ENCODE measurements at regions not wholly inside any gene's neighbourhood (a gene's known extent, or its start where the extent isn't known, plus 50 kb on each side); places are given as distances from the start of the nearest gene placed in this dataset.
"Not testable (repeated sequence)": the region's sequence is repeated elsewhere in the genome, so short reads cannot be mapped to it uniquely, and the experiment has no call there.

GRCh38 chr12:128019996-128020544 is 246.9 kb upstream of the TMEM132C start:
- Mint-ChIP-seq H3K27me3 (no peaks in the 10 kb centered on the region), H3K4me1 (no peaks in the 10 kb centered on the region), H3K9me3 (peaks cover 3 to 14% (median 7%) of the 10 kb centered on the region in 3 donors), H3K4me3 (no peak overlapping the region), H3K27ac (no peak overlapping the region), H3K36me3 (no peaks in the 10 kb centered on the region)

- Mint-ChIP-seq H3K4me3 (no peak overlapping the region), H3K27me3 (no peaks in the 10 kb centered on the region), H3K27ac (no peak overlapping the region), H3K9me3 (peaks cover 7 to 14% (median 10%) of the 10 kb centered on the region in 3 donors), H3K36me3 (peaks cover 2% of the 10 kb centered on the region), H3K4me1 (no peaks in the 10 kb centered on the region)
Observed at GRCh38 chr12:128021561-128021960, 245.4 kb upstream of the TMEM132C start.

GRCh38 chr12:128025589-128026245 is 241.3 kb upstream of the TMEM132C start:
- Mint-ChIP-seq H3K27ac (no peak overlapping the region), H3K4me1 (no peaks in the 10 kb centered on the region), H3K27me3 (no peaks in the 10 kb centered on the region), H3K36me3 (peaks cover 2% of the 10 kb centered on the region), H3K9me3 (peaks cover 0 to 10% (median 3%) of the 10 kb centered on the region in 3 donors), H3K4me3 (no peak overlapping the region)

- H3K4me1 Mint-ChIP-seq, result no peaks in the 10 kb centered on the region
- peaks cover 2% of the 10 kb centered on the region for H3K36me3 Mint-ChIP-seq
- no peak overlapping the region for H3K4me3 Mint-ChIP-seq
- peaks cover 0 to 10% (median 3%) of the 10 kb centered on the region in 3 donors for H3K9me3 Mint-ChIP-seq
- H3K27me3 Mint-ChIP-seq, result no peaks in the 10 kb centered on the region
- H3K27ac Mint-ChIP-seq, result no peak overlapping the region
Observed at GRCh38 chr12:128026696-128027574, 240.0 kb upstream of the TMEM132C start.

- Mint-ChIP-seq H3K4me1 (peaks cover 0 to 1% (median 0%) of the 10 kb centered on the region in 3 donors), H3K27me3 (no peaks in the 10 kb centered on the region), H3K4me3 (no peak overlapping the region), H3K27ac (no peak overlapping the region), H3K36me3 (no peaks in the 10 kb centered on the region), H3K9me3 (peaks cover 0 to 3% (median under 1%) of the 10 kb centered on the region in 3 donors)
Observed at GRCh38 chr12:128033473-128033872, 233.5 kb upstream of the TMEM132C start.

- peaks cover 0 to 5% (median 3%) of the 10 kb centered on the region in 3 donors for H3K9me3 Mint-ChIP-seq
- H3K4me1 Mint-ChIP-seq, result no peaks in the 10 kb centered on the region
- no peak overlapping the region for H3K4me3 Mint-ChIP-seq
- H3K27ac Mint-ChIP-seq, result no peak overlapping the region
- no peaks in the 10 kb centered on the region for H3K27me3 Mint-ChIP-seq
- H3K36me3 Mint-ChIP-seq, result no peaks in the 10 kb centered on the region
Observed at GRCh38 chr12:128040971-128041370, 226.0 kb upstream of the TMEM132C start.

- H3K4me3 Mint-ChIP-seq, H3K4me1 Mint-ChIP-seq, H3K27me3 Mint-ChIP-seq, H3K36me3 Mint-ChIP-seq, H3K27ac Mint-ChIP-seq, H3K9me3 Mint-ChIP-seq: not testable (repeated sequence)
Observed at GRCh38 chr12:128042283-128042682, 224.7 kb upstream of the TMEM132C start.

- peaks cover 0 to 5% (median 0%) of the 10 kb centered on the region in 3 donors for H3K9me3 Mint-ChIP-seq
- no peaks in the 10 kb centered on the region for H3K36me3 Mint-ChIP-seq
- H3K4me1 Mint-ChIP-seq, result no peaks in the 10 kb centered on the region
- H3K4me3 Mint-ChIP-seq, result no peak overlapping the region
- H3K27ac Mint-ChIP-seq, result no peak overlapping the region
- H3K27me3 Mint-ChIP-seq, result no peaks in the 10 kb centered on the region
Observed at GRCh38 chr12:128042825-128043224, 224.1 kb upstream of the TMEM132C start.

- Mint-ChIP-seq H3K9me3 (peaks cover 0 to 5% (median 0%) of the 10 kb centered on the region in 3 donors), H3K27ac (no peak overlapping the region), H3K4me1 (no peaks in the 10 kb centered on the region), H3K36me3 (no peaks in the 10 kb centered on the region), H3K4me3 (no peak overlapping the region), H3K27me3 (no peaks in the 10 kb centered on the region)
Observed at GRCh38 chr12:128043317-128043716, 223.7 kb upstream of the TMEM132C start.

GRCh38 chr12:128047266-128048060 is 219.5 kb upstream of the TMEM132C start:
- H3K36me3 Mint-ChIP-seq, result no peaks in the 10 kb centered on the region
- H3K9me3 Mint-ChIP-seq, result peaks cover 0 to 5% (median 0%) of the 10 kb centered on the region in 3 donors
- no peaks in the 10 kb centered on the region for H3K27me3 Mint-ChIP-seq

GRCh38 chr12:128052331-128052730 is 214.6 kb upstream of the TMEM132C start:
- H3K9me3 Mint-ChIP-seq, result peaks cover 0 to 2% (median 0%) of the 10 kb centered on the region in 3 donors
- no peaks in the 10 kb centered on the region for H3K4me1 Mint-ChIP-seq
- no peaks in the 10 kb centered on the region for H3K36me3 Mint-ChIP-seq
- no peak overlapping the region for H3K27ac Mint-ChIP-seq
- H3K4me3 Mint-ChIP-seq, result no peak overlapping the region
- no peaks in the 10 kb centered on the region for H3K27me3 Mint-ChIP-seq

More at GRCh38 chr12:128047266-128048060, 219.5 kb upstream of the TMEM132C start:
- no peaks in the 10 kb centered on the region for H3K4me1 Mint-ChIP-seq
- H3K4me3 Mint-ChIP-seq, result no peak overlapping the region
- H3K27ac Mint-ChIP-seq, result no peak overlapping the region

- Mint-ChIP-seq H3K9me3 (peaks cover 0 to 2% (median 0%) of the 10 kb centered on the region in 3 donors), H3K4me3 (no peak overlapping the region), H3K4me1 (no peaks in the 10 kb centered on the region), H3K36me3 (no peaks in the 10 kb centered on the region), H3K27me3 (no peaks in the 10 kb centered on the region), H3K27ac (no peak overlapping the region)
Observed at GRCh38 chr12:128052777-128053176, 214.2 kb upstream of the TMEM132C start.

- no peak overlapping the region for H3K4me3 Mint-ChIP-seq
- H3K4me1 Mint-ChIP-seq, result no peaks in the 10 kb centered on the region
- peaks cover 0 to 2% (median 0%) of the 10 kb centered on the region in 3 donors for H3K9me3 Mint-ChIP-seq
- H3K27ac Mint-ChIP-seq, result no peak overlapping the region
- no peaks in the 10 kb centered on the region for H3K27me3 Mint-ChIP-seq
- no peaks in the 10 kb centered on the region for H3K36me3 Mint-ChIP-seq
Observed at GRCh38 chr12:128055567-128055966, 211.4 kb upstream of the TMEM132C start.

GRCh38 chr12:128056136-128056801 is 210.7 kb upstream of the TMEM132C start:
- Mint-ChIP-seq H3K36me3 (no peaks in the 10 kb centered on the region), H3K4me3 (no peak overlapping the region), H3K27me3 (no peaks in the 10 kb centered on the region), H3K9me3 (peaks cover 0 to 2% (median 0%) of the 10 kb centered on the region in 3 donors), H3K4me1 (no peaks in the 10 kb centered on the region), H3K27ac (no peak overlapping the region)

Data from IgD-negative memory B cell (primary cell).